ENCODE measurements at regions not wholly inside any gene's neighbourhood (a gene's known extent, or its start where the extent isn't known, plus 50 kb on each side); places are given as distances from the start of the nearest gene placed in this dataset.

- no peak overlapping the region for H3K4me3 ChIP-seq
- H3K36me3 ChIP-seq (ENCODE audit: insufficient read depth): no peaks in the 10 kb centered on the region
- no peaks in the 10 kb centered on the region for H3F3A ChIP-seq (replicated peaks; ENCODE audit: low read depth)
- no peak for DNase-seq (ENCODE audit: low spot score)
- peaks cover 7% of the 10 kb centered on the region; the same call in 1 of the 2 replicates for H3K9me2 ChIP-seq (ENCODE audit: insufficient read depth)
- H3K79me2 ChIP-seq (replicated peaks; ENCODE audit: insufficient read depth): no peaks in the 10 kb centered on the region
- Mint-ChIP-seq H3K27me3 (ENCODE audit: insufficient read depth, low read depth, poor library complexity) (no peaks in the 10 kb centered on the region), H3K9me3 (no peaks in the 10 kb centered on the region), H3K27ac (no peak overlapping the region), H3K36me3 (ENCODE audit: low read depth) (no peaks in the 10 kb centered on the region), H3K4me1 (no peaks in the 10 kb centered on the region), H3K4me3 (no peak overlapping the region)
- ATAC-seq: no peak
- H3K27me3 ChIP-seq (ENCODE audit: insufficient read depth): no peaks in the 10 kb centered on the region
- H3K4me1 ChIP-seq (ENCODE audit: insufficient read depth): no peaks in the 10 kb centered on the region
- TF ChIP-seq JUNB (IDR thresholded peaks at IDR 0.05; ENCODE audit: unreplicated experiment) (no peak), ZNF462 (CRISPR knock-in tag; IDR thresholded peaks at IDR 0.05) (no peak), ZNF331 (CRISPR knock-in tag; IDR thresholded peaks at IDR 0.05; ENCODE audit: low read depth) (no peak), REST (IDR thresholded peaks at IDR 0.05; ENCODE audit: unreplicated experiment) (no peak), EZH2phosphoT487 (IDR thresholded peaks at IDR 0.05; ENCODE audit: unreplicated experiment) (no peak), CREB1 (CRISPR knock-in tag; IDR thresholded peaks at IDR 0.05; ENCODE audit: low read depth) (no peak), EZH2 (IDR thresholded peaks at IDR 0.05; ENCODE audit: low read depth, unreplicated experiment) (no peak), NANOG (IDR thresholded peaks at IDR 0.05; ENCODE audit: borderline replicate concordance) (no peak), CTCF (conservative IDR thresholded peaks at IDR 0.05; ENCODE audit: low read depth in 2 of 2) (no peak), ZNF114 (CRISPR knock-in tag; IDR thresholded peaks at IDR 0.05) (no peak), ETS1 (IDR thresholded peaks at IDR 0.05) (no peak), STAT1 (IDR thresholded peaks at IDR 0.05; ENCODE audit: unreplicated experiment) (no peak), POLR2AphosphoS5 (IDR thresholded peaks at IDR 0.05; ENCODE audit: low read depth) (no peak)
- no peak overlapping the region for H2AFZ ChIP-seq
- H3K27ac ChIP-seq (ENCODE audit: low read depth): no peak overlapping the region
- no peak overlapping the region for H3K4me2 ChIP-seq
- H4K20me1 ChIP-seq (replicated peaks; ENCODE audit: insufficient read depth): no peaks in the 10 kb centered on the region
Measured at GRCh38 chr3:159028706-159029105, 226.9 kb downstream of the MFSD1 start.
